ENCODE measurements at regions not wholly inside any gene's neighbourhood (a gene's known extent, or its start where the extent isn't known, plus 50 kb on each side); places are given as distances from the start of the nearest gene placed in this dataset.

- BruUV-seq (replicated peaks) = no TSS peak
- no peak for ATAC-seq
- no peak for DNase-seq (ENCODE audit: low read depth, low spot score)
- in situ Hi-C loops (cut with HindIII; ENCODE audit: low pct_unique_long_range_greater_than_20kb, low sequenced_read_pairs) = no loop called here
- Histone ChIP-seq H3K4me1 (ENCODE audit: control insufficient read depth, insufficient read depth, low read length) (no peaks in the 10 kb centered on the region), H3K27me3 (ENCODE audit: control insufficient read depth, insufficient read depth, low read length) (peaks cover 2% of the 10 kb centered on the region; the same call in 1 of the 2 replicates), H3K27ac (ENCODE audit: low read length) (no peak overlapping the region), H3K36me3 (ENCODE audit: control insufficient read depth, insufficient read depth, low read length) (no peaks in the 10 kb centered on the region), H3K9me3 (ENCODE audit: control insufficient read depth, insufficient read depth, low read depth, low read length) (no peaks in the 10 kb centered on the region), H3K4me3 (ENCODE audit: low read depth in 2 of 2, low read length in 2 of 2) (no peak overlapping the region)
- TF ChIP-seq TCF7L2 (IDR thresholded peaks at IDR 0.05; ENCODE audit: low read depth, low read length) (no peak), SIN3A (IDR thresholded peaks at IDR 0.05; ENCODE audit: borderline replicate concordance, insufficient read depth, low read depth, low read length) (no peak), CTCF (IDR thresholded peaks at IDR 0.05) (no peak), REST (IDR thresholded peaks at IDR 0.05; ENCODE audit: insufficient read depth in 1 of 2, low read depth in 2 of 2, low read length in 1 of 2) (no peak), POLR2AphosphoS5 (IDR thresholded peaks at IDR 0.05; ENCODE audit: low read depth, low read length) (no peak)
- intact Hi-C loops (cut with micrococcal nuclease; ENCODE audit: unreplicated experiment) = no loop called here
- POLR2A ChIA-PET = no interaction called here
- CTCF ChIA-PET = no interaction called here
These were observed 101.0 kb downstream of the SINHCAF start for GRCh38 chr12:31224768-31225448.

- no TSS peak for BruUV-seq (replicated peaks)
- intact Hi-C loops (cut with micrococcal nuclease; ENCODE audit: unreplicated experiment) (no loop called here), in situ Hi-C loops (cut with HindIII; ENCODE audit: low pct_unique_long_range_greater_than_20kb, low sequenced_read_pairs) (no loop called here)
- ATAC-seq (no peak), DNase-seq (ENCODE audit: low read depth, low spot score) (no peak)
- no peak overlapping the region for H3K4me3 ChIP-seq (ENCODE audit: low read depth in 2 of 2, low read length in 2 of 2)
- H3K9me3 ChIP-seq (ENCODE audit: control insufficient read depth, insufficient read depth, low read depth, low read length) = no peaks in the 10 kb centered on the region
- no peak overlapping the region for H3K27ac ChIP-seq (ENCODE audit: low read length)
- no peaks in the 10 kb centered on the region for H3K4me1 ChIP-seq (ENCODE audit: control insufficient read depth, insufficient read depth, low read length)
- ChIA-PET CTCF (no interaction called here), POLR2A (no interaction called here)
- H3K27me3 ChIP-seq (ENCODE audit: control insufficient read depth, insufficient read depth, low read length) = no peaks in the 10 kb centered on the region
- no peak for TF ChIP-seq POLR2AphosphoS5 (IDR thresholded peaks at IDR 0.05; ENCODE audit: low read depth, low read length)
- no peak for TF ChIP-seq TCF7L2 (IDR thresholded peaks at IDR 0.05; ENCODE audit: low read depth, low read length)
- no peak for TF ChIP-seq SIN3A (IDR thresholded peaks at IDR 0.05; ENCODE audit: borderline replicate concordance, insufficient read depth, low read depth, low read length)
- no peak for TF ChIP-seq CTCF (IDR thresholded peaks at IDR 0.05)
- H3K36me3 ChIP-seq (ENCODE audit: control insufficient read depth, insufficient read depth, low read length) = no peaks in the 10 kb centered on the region
These were observed 100.1 kb downstream of the SINHCAF start for GRCh38 chr12:31225656-31226535.
